Hippocampal formation (tissue), 2 donors: ENCODE measurements at regions not wholly inside any gene's neighbourhood (a gene's known extent, or its start where the extent isn't known, plus 50 kb on each side); places are given as distances from the start of the nearest gene placed in this dataset.

Experiments used
- DNase-seq, 2 donors: peaks; one replicate each; lab custom pipeline; 2025; lab: John Stamatoyannopoulos, UW

DNA sequence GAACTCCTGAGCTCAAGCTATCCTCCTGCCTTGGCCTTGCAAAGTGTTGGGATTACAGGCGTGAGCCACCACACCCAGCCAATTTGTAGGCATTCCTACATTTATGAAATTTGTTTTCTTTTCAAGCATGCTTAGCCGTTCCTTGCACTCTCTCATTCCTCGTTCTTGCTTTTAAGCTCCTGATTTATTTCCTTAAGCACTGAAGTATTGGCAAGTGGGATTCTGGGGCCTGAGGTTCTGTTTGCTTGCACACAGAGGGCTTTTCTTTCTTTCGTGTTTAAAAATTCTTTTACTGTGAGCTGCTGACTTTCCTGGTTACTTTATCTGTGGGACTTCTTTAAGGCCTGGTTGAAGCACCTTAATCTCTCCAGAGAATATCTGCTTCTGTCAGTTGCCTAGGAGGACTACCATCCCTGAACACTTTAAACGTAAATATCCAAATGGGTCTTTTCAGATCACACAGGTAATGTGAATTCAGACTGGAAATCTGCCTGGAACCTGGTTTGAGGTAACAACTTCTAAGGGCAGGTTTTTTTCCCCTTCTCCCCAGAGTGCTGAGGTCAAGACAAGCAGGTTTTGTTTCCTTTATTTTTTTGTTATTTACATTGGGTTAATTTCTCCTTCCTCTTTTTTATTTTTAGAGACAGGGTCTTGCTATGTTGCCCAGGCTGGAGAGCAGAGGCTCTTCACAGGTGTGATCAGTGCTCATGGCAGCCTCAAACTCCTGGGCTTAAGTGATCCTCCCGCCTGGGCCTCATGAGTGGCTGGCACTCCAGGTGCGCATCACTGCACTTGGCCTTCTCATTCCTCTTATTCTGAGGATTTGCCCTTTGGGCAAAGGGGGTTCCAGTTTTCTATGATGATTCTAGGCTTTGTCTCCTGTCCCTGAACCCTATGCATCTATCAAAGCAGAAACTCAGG is 102.9 kb downstream of the PFKFB3 start:
- DNase-seq: no peak

DNA sequence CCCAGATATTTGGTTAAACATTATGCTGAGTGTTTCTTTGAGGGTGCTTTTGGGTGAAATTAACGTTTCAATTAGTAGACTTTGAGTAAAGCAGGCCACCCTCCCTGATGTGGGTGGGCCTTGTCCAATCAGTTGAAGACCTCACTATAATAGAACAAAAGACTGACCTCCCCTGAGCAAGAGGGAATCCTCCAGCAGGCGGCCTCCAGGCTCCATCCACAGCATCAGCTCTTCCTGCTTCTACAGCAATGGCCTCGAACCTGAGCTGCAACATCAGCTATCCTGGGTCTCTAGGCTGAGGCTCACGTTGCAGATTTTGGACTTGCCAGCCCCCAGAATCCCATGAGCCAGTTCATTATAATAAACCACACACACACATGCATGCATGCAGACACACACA is 104.2 kb downstream of the PFKFB3 start:
- DNase-seq: no peak

DNA sequence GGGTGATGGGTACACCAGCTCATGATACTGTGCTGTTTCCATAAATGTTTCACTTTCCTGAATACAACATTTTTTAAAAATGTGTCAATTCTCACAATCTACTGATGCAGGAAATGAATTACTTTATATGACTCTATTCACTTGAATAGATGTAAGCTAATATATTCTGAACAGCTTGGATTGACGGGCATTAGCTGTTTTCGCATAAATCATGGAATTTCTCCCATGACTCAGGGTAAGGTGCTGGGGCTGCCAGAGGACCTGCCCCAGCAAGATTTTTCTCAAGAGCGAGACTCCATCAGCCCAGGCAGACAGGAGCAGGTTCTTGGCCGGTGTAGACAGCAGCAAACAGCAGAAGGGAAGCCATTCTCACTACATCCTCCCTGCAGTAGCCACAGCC is 107.1 kb downstream of the PFKFB3 start:
- no peak for DNase-seq

DNA sequence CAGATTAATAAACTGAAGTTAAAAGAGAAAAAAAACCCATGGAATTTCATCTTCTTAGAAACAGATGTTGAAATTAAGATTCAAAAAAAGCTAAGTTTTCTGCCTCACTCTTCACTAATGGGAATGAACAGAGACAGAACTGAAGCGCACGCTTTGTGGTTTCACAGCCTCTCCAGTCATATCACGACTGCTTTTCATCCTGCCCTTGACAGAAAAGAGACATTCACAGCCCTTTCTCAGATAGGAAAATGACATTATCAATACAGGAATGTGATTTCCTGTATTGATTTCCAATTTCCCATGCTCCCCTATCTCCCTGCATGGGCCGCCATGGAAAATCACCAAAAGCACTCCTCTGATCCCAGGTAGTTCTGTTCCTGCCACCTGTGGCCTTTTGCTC is 108.2 kb downstream of the PFKFB3 start:
- DNase-seq: no peak

DNA sequence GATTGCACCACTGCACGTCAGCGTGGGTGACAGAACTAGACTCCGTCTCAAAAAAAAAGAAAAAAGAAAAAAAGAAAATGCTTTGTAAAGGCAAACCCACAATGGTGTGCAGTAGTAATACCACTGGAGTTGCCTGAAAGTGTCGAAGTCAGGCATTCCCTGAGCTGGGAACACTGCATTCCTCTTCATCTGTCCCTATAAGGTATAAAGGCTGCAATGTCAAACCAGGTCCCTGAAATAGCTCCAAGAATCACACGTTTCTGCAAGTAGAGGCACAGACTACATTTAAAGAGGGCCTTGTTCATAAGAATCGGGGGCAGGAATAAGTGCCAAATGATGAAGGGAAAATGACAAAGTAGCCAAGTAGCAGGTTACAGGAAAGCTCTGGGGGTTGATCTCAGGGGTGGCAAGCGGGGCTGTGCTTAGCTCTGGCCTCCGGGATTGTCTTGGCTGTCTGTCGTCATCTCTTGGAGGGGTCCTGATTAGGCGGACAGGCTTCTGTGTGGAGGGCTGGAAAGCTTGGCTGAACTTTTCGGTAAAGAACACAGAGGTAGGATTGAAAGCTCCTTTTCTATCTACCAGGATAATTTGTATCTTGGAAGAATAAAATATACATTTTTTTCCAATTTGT is 109.1 kb downstream of the PFKFB3 start:
- DNase-seq: no peak

DNA sequence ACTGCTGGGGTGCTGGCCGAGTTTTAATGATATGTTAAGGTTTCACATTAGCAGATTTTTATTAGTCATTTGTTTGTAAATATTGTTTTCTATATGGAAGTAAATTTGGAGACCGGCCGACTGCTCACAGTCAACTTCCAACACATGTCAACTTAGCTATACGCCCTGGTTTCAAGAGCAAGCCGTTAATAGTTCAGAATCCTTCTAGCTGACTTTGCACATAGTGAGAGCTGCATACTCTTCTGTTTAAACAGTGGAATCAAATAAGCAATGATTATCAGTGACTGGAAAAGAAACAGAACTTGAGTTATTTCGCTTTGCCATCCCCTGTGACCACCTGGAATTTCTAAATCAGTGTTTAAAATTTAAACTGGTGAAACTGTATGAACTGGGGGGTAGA is 109.9 kb downstream of the PFKFB3 start:
- no peak for DNase-seq

DNA sequence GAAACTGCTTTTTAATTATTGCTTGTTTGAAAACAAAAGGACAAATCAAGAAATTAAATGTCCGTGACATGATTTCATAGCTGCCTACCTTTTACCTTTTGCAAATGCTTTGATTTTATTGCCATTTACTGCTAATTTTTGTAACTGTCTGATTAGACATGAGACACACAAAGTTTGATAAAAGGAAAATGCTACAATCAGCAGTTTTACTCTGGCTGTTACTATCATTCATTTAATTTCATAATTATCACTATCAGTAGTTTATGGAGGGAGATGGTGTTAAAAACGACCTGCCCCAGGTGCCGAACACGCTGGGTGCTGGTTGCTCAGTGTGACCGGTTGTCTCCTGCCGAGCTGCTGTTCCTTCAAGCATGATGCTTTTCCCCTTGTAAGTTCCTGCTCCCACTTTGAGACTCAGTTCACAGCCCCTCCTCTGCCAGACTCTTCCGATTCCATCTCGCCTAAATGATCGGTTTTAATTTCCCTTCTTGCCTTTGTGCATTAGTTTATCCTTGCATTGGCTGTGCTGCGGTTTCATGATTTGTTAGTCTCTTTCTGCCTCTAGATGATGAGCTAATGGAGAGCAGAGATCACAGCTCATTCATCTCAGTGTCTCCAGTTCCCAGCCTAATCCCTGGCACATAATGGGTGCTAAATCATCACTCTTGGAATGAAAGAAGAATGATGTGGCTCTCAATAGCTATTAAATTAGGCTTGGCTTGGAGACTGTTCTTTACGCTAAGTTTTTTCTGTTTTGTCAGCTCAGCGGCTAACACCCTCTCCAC is 110.6 kb downstream of the PFKFB3 start:
- DNase-seq: no peak

DNA sequence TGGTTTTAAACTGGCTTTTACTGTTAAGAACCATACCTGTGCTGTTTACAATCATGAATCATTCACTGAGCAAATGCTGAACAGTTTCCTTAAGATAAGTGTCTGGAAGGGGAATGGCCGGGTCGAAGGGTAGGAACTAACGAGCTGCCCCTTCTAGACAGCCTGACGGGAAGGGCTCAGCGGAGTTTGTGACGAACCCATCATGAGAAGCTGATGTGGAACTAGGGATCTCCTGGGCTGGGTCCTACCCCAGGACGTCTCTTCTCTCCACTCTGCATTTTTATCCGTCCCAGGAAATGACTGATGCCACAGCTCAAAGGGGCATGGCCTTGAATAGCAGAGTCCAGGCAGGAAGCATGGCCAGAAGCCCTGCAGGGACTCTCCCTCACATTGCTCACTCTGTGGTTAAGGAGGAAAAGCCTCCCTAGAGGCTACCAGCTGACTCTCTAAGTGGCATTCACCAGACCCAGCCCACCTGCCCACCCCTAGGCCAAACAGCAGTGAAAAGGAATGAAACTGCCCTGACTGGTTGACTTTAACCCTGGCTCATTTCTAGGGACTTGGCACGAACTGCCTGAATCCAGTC is 112.0 kb downstream of the PFKFB3 start:
- DNase-seq: no peak

DNA sequence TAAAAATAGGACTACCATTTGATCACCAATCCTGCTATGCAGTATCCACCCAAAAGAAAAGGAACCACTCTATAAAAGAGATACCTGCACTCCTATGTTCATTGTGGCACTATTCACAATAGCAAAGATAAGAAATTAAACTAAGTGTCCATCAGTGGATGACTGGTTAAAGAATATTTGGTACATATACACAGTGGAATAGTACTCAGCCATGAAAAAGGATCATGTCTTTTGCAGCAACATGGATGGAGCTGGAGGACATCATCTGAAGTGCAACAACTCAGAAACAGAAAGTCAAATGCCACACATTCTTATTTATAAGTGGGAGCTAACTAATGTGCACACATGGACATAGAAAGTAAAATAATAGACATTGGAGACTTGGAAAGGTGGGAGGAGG is 116.4 kb downstream of the PFKFB3 start:
- no peak for DNase-seq

DNA sequence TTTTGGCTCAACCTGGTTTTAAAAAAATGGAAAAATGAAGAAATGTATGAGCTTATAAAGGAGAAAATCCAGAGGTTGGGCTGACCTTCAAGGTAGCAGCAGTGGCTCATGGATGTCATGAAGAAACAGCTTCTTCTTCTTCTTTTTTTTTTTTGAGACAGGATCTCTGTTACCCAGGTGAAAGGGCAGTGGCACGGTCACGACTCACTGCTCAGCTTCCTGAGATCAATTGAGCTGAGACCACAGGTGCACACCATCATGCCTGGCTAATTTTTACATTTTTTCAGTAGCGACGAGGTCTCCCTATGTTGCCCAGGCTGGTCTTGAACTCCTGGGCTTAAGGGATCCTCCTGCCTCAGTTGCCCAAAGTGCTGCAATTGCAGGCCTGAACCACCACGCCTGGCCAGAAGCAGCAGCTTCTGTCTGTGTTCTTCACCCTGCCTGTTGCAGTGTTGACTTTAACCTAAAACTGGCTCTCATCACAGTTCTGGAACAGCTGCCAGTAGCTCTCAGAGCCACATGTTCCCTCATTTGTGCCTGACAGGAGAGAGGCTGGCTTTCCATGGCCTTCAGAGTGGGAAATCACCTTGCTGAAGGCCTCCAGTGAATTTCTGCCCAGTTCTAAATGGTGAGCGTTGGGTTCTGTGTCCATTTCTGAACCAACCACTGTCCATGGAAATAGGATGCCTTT is 117.7 kb downstream of the PFKFB3 start:
- no peak for DNase-seq

DNA sequence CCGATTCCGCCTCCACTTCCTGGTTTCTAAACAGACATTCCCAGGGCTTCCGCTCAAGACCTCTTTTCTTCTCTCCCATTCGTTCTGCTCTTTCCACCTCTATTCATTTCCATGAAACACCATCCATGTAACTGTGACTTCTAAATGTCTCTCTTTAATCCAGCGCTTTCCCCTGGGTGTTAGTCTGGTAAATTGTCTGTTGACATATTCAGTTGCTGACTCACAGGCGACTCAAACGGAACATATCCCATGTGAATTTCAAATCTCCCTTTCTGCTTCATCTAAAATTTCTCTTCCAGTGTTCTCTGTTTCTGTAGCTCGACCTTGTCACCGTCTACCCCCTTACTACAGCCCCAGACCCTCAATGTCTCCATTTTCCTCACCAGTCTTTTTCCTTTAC is 119.1 kb downstream of the PFKFB3 start:
- DNase-seq: no peak

DNA sequence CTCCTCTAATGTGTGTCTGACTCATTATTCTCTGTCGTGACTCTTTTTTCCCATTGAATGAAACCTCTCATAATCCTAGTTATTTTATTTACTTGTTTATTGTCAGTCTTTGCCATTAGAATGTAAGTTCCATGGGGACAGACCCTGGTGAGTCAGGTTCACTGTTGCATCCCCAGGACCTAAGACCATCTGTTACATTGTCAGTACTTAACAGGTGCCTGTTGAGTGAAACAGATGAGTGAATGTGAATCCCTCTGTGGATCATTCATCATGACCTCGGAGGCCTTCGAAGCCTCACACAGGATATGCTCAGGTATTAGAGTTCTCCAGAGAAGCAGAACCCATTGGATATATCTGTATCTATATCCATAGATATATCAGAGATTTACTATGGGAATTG is 120.1 kb downstream of the PFKFB3 start:
- no peak for DNase-seq

DNA sequence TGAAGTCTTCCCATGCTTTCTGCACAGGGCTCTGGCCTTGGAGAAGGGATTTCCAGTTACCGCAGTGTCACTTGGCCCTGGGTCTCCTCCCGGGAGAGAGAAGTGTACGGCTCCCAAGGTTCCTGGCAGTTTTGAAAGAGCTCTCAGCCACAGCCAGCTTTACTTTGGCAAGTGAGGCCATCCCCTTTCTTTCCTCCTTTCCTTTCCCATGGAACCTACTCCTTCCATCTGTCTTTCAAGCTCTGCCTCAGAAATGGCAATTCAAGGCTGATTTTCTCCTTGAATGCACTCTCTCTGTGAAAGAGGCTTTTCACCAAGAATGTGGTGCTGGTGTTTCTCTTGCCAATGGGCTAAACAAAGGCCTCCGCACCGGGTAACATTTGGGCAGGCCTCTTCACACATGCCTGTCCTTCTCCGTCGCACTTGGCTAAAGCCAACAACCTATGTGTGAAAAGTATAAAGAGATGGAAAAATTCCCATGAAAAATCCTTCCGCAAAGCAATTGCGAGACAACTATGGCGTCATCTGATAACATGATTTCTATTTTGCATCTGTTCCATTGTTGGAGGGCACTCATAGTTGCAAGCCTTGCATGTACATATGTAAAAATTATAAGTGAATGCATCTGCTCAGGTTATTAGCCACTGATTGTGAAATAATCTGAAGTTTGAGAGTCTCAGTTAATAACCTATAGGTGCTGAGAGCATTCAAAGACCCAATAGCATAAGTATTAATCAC is 125.4 kb downstream of the PFKFB3 start:
- DNase-seq: peak; percentile 41 to 51

DNA sequence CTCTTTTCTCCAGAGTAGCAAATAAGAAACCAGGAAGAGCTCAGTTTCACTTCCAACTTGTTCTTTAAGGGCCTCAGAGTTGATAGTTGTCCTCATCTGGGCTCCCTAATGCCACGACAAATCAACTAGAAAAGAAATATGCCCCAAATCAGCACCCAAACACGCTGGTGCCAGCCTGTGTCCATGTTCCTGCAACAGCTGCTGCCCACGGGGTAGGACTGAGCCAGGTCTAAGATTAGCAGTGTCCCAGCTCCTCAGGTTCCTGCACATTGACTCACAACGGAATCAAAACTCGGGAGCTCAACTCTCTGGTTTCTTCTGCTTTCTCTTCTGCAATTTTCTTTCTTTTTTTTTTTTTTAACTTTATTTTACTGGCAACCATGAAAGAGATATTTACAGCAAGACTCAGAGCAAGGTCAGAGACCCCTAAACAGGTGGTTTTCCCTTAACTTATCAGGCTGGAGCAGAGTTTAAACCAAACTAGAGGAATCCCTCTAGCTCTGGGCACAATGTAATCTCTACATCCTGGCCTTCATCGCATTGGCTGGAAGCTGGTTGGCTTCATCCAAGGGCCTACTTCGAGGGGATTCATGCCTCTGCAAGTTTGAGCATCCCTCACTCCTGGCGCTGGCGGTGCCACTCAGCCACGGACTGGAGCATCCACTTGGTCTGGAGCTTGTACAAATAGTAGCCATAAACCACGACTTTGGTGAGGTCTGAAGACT is 126.1 kb downstream of the PFKFB3 start:
- DNase-seq: peak; percentile 26 to 41

DNA sequence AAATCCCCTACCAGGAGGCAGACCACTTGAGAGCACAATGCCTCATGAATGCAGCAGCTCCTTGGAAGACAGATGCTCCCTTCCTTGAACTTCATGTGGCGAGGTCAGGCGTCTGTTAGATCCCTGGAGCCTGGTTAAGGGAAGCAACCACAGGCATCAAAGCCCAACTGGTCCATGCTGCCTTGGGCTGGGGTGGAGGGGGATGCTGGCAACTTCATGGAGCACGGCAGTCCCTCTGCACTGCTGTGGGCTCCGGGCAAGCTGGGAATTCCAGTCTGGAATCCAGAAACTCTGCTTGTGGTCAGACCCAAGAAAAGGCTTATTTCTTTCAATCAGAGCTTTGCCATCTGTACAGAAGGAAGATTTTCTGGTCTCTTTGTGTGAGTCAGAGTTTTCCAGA is 130.4 kb downstream of the PFKFB3 start:
- DNase-seq: no peak

DNA sequence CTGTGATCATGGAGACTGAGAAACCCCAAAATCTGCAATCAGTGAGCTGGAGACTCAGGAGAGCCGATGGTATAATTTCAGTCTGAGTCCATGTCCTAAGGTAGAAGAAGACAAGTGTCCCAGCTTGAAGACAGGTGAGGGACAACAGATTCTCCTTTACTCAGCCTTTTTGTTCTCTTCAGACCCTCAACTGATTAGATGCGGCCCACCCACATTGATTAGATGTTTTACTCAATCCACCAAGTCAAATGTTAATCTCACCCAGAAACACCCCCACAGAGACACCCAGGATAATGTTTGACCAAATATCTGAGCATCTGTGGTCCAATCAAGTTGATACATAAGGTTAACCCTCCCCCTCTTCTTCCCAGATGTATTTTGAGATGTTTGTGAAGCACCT is 131.2 kb downstream of the PFKFB3 start:
- no peak for DNase-seq

DNA sequence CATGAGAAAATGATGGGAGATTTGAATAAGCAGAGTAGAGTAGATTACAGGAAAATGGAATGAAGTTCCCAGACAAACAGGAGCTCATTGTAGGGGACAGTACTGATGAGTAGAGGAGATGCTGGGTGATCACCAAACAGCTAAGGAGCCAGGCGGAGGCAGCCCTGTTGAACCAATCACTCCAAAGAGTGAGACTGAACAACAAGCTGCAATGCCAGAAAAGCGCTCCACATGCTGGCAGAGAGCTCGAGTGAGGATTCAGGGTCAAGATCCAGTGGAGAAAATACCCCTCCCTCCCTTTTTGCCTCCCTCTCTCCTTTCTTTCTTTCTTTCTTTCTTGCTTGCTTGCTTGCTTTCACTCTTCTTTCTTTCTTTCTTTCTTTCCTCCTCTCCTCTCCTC is 133.3 kb downstream of the PFKFB3 start:
- DNase-seq: no peak

DNA sequence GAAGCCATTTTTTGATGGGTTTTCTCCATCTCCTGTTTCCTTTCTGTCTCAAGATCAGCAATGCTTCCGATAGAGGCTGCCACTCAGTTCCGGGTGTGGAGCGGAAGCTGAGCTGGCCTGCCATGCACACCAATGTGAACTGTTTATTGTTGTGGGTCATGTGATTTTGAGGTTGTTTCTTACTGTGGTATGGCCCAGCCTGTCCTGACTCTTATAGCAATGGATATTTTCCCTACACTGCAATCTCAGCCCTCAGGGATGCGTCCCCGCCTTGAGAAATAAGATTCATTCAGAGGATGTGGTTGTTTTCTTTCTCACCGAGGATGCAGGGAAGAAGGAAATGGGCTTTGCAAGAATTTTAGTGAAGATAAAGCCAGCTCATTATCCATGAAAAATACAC is 134.7 kb downstream of the PFKFB3 start:
- DNase-seq: no peak

DNA sequence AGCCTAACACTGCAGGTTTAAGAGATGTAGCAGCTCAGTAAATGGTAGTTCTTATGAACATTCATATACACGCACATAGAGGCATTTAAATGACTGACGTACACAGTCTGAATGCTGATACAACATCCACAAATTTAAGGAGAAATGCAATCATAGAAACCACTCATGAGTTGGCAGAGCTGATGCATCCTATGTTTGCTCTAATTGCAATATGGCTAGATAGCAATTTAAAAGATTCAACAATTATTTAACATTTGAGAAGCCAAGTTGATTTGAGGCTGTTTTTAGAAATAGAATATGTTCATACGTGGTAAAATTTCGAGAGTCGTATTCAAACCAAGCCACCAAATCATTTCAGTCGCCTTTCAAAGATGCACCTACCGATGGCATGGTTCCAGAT is 135.6 kb downstream of the PFKFB3 start:
- DNase-seq: no peak

DNA sequence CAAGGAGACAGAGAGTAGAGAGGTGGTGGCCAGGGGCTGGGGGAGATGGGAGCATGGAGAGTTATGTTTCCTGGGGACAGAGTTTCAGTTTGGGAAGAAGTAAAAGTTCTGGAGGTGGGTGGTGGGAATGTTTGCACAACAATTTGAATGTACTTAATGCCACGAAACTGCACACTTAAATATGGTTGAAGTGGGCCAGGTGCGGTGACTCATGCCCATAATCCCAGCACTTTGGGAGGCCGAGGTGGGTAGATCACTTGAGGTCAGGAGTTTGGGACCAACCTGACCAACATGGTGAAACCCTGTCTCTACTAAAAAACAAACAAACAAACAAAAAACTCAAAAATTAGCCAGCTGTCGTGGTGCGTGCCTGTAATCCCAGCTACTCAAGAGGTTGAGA is 137.2 kb downstream of the PFKFB3 start:
- DNase-seq: no peak
